ENCODE measurements at regions not wholly inside any gene's neighbourhood (a gene's known extent, or its start where the extent isn't known, plus 50 kb on each side); places are given as distances from the start of the nearest gene placed in this dataset.

DNA sequence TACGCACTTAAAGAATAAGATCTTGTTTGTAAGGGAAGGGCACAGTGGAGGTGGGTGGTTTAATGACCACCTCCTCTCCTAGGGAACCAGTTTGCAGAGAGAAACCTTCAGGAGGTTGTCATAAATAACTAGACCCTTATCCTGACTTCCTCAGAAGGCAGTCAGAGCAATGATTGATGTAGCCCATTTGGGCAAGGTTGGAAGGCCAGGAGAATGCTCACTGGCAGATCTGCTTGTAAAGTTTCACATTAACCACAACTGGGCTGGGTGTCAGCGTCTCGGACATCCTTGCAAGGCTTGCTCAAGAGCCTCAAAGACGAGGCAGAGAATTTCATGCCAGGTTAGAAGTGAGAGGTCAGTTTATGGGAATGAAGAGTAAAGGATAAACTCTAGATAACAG lies 87.6 kb upstream of the TRABD2B start:
- no peak for ATAC-seq
- H3K4me3 ChIP-seq = no peak overlapping the region
- H3K27me3 ChIP-seq (ENCODE audit: low read depth) = no peaks in the 10 kb centered on the region
- intact Hi-C loops (cut with DNase I) = no loop called here
- no peaks in the 10 kb centered on the region for H3K36me3 ChIP-seq
- H3K9me3 ChIP-seq = no peaks in the 10 kb centered on the region
- H3K27ac ChIP-seq = no peak overlapping the region
- DNase-seq = no peak
- TF ChIP-seq, protein P1, sequence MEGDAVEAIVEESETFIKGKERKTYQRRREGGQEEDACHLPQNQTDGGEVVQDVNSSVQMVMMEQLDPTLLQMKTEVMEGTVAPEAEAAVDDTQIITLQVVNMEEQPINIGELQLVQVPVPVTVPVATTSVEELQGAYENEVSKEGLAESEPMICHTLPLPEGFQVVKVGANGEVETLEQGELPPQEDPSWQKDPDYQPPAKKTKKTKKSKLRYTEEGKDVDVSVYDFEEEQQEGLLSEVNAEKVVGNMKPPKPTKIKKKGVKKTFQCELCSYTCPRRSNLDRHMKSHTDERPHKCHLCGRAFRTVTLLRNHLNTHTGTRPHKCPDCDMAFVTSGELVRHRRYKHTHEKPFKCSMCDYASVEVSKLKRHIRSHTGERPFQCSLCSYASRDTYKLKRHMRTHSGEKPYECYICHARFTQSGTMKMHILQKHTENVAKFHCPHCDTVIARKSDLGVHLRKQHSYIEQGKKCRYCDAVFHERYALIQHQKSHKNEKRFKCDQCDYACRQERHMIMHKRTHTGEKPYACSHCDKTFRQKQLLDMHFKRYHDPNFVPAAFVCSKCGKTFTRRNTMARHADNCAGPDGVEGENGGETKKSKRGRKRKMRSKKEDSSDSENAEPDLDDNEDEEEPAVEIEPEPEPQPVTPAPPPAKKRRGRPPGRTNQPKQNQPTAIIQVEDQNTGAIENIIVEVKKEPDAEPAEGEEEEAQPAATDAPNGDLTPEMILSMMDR (IDR thresholded peaks at IDR 0.05) = no peak
- H3K4me1 ChIP-seq = no peaks in the 10 kb centered on the region

DNA sequence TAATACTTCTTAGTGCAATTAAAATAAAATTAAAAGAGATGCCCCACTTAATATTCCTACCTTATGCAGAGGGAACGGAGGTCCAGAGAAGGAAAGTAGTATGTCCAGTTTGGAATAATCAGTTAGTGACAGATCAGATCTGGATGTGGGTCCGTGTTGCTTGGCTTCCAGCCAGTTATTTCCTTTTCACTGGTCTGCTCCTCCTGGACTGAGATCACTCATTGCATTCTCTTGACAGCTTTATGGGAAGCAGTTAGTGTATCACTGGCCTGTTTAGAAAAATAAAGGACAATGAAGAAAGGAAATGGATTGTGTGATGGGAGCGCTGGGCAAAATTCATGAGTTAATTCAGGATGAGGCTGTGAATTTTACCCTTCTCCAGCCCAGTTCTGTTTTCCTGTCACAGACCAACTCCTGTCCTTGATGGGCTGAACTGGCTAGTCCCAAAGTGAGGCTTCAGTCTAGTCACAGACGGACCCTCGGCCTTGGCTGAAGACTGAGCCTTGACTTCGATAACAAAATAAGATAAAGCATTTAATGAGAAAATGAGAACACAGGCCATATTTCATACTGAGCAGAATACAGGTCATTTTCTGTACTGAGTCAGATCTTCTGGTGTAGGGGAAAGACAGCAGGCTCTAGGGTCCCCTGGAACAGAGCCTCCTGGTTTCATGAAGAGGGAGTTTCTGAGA lies 85.2 kb upstream of the TRABD2B start:
- ATAC-seq (no peak), DNase-seq (no peak)
- intact Hi-C loops (cut with DNase I) = no loop called here
- H3K36me3 ChIP-seq = no peaks in the 10 kb centered on the region
- TF ChIP-seq, protein P1 (IDR thresholded peaks at IDR 0.05) = no peak
- H3K9me3 ChIP-seq = no peaks in the 10 kb centered on the region
- no peaks in the 10 kb centered on the region for H3K27me3 ChIP-seq (ENCODE audit: low read depth)
- H3K27ac ChIP-seq = no peak overlapping the region
- no peaks in the 10 kb centered on the region for H3K4me1 ChIP-seq
- no peak overlapping the region for H3K4me3 ChIP-seq

DNA sequence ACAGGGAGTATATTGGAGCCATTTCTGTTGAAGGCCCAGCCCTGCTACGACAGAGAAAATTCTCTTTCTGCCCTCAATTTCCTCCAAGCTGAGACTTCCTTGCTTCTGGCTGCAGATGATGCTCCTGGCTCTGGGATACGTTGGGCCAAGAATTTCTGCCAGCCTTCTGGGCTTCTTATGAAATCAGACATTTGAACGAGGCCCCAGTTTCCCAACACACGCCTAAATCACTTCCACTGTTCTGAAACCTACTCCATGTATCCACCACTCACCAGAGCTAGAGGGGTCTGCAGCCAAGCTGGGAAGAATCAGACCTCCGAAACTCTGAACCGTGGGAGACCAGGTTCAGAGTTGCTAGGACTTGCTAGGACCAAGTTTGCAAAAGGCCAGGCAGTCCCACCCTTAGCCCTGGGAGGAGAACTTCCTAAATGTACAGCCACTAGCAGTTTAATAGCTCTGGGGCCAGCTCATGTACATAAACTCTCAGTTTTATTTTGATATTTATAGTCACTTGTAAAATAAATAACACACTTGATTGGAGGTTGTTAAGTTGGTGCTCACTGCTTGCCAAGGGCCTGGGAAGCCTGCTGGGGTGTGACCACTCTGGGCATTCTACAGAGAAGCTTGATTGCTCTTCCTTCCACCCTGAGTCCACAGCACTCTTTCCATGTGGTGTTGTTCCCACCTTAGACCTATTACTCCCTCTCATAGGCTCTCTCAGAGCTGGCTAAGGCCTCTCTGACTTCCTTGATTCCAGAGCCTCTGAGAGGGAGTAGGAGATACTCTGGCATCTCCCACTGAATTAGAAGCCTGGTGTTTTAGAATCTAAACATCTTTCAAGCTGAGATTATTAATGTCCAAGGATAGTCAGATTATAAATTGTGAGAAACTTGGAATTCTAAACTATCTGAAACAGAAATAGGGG lies 83.4 kb upstream of the TRABD2B start:
- no peaks in the 10 kb centered on the region for H3K27me3 ChIP-seq (ENCODE audit: low read depth)
- ATAC-seq = no peak
- no peaks in the 10 kb centered on the region for H3K4me1 ChIP-seq
- no peaks in the 10 kb centered on the region for H3K9me3 ChIP-seq
- no peak for DNase-seq
- TF ChIP-seq, protein P1 (IDR thresholded peaks at IDR 0.05) = no peak
- H3K4me3 ChIP-seq = no peak overlapping the region
- no peak overlapping the region for H3K27ac ChIP-seq
- H3K36me3 ChIP-seq = no peaks in the 10 kb centered on the region
- intact Hi-C loops (cut with DNase I) = no loop called here

DNA sequence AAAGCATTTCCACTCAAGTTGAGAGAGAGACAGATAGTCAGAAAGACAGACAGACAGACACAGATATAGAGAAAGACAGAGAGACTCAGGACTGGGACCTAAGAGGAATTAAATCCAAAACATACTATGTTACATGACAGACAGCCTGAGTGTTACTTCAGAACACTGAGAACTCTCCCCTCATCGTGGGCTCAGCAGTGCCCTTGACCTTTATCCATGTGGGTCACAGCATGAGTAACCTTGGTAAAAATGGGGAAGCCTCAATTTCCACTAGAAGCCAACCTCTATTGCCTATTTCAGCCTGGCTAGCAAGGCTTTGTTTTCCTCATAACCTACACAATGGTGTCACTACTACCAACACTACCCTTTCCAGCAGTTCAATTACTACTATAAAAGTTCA lies 81.9 kb upstream of the TRABD2B start:
- TF ChIP-seq, protein P1 (IDR thresholded peaks at IDR 0.05) = no peak
- Histone ChIP-seq H3K27me3 (ENCODE audit: low read depth) (no peaks in the 10 kb centered on the region), H3K27ac (no peak overlapping the region), H3K36me3 (no peaks in the 10 kb centered on the region), H3K4me3 (no peak overlapping the region), H3K9me3 (no peaks in the 10 kb centered on the region), H3K4me1 (no peaks in the 10 kb centered on the region)
- no peak for DNase-seq
- ATAC-seq = no peak
- intact Hi-C loops (cut with DNase I) = no loop called here

DNA sequence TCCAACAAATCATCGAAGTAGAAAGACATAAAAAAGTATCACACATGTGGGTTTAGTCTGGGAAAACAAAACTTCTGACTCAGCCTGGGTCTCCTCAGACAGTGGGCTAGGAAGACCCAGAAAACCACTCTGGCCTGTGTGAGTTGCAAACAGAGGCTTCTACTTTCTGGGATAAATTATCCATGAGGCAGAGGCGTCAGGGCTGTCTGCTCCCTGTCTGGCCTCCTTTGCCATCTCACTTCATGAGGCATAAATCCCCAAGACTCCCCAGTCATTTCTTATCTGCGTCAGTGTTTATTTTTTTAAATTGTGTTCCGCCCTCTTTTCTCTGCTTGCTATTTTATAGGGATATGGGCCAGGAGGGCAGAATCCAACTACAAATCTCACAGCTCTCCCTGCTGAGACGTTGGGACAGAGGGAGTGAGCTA lies 80.6 kb upstream of the TRABD2B start:
- Histone ChIP-seq H3K9me3 (no peaks in the 10 kb centered on the region), H3K27me3 (ENCODE audit: low read depth) (no peaks in the 10 kb centered on the region), H3K4me1 (no peaks in the 10 kb centered on the region), H3K36me3 (no peaks in the 10 kb centered on the region), H3K27ac (no peak overlapping the region), H3K4me3 (no peak overlapping the region)
- intact Hi-C loops (cut with DNase I) = no loop called here
- ATAC-seq = no peak
- DNase-seq = no peak
- TF ChIP-seq, protein P1 (IDR thresholded peaks at IDR 0.05) = no peak
